IPS DF 6.9 (cell line): ENCODE measurements at regions not wholly inside any gene's neighbourhood (a gene's known extent, or its start where the extent isn't known, plus 50 kb on each side); places are given as distances from the start of the nearest gene placed in this dataset.

Experiments used
- DNase-seq: peaks from one replicate; pipeline ENCODE4 v3.0.0-alpha.2; 2013; ENCODE audit warnings: low read depth, low spot score
- H3K27ac ChIP-seq: one replicate; pipeline ENCODE4 v1.5.1; 2013; ENCODE audit warnings: low read length, control low read depth
- H3K27me3 ChIP-seq: 2 replicates; pipeline ENCODE4 v1.6.1; 2013; ENCODE audit warnings: mild to moderate bottlenecking, low read length; ENCODE audit not compliant: control insufficient read depth, insufficient read depth
- H3K36me3 ChIP-seq: 2 replicates; pipeline ENCODE4 v1.6.1; 2013; ENCODE audit warnings: low read length; ENCODE audit not compliant: control insufficient read depth, insufficient read depth
- H3K4me1 ChIP-seq: 2 replicates; pipeline ENCODE4 v1.6.1; 2013; ENCODE audit warnings: low read length; ENCODE audit not compliant: control insufficient read depth, insufficient read depth
- H3K4me3 ChIP-seq: 2 replicates; pipeline ENCODE4 v1.5.1; 2013; ENCODE audit warnings: mild to moderate bottlenecking, low read length
- H3K9me3 ChIP-seq: 2 replicates; pipeline ENCODE4 v1.6.1; 2013; ENCODE audit warnings: low read length, inconsistent platforms; ENCODE audit not compliant: control insufficient read depth, insufficient read depth
- WGBS: extraction: QIAGEN DNeasy Blood & Tissue Kit; methylation state at CpG from one replicate; pipeline ENCODE4 v1.1.7; 2013; ENCODE audit warnings: mixed read lengths, missing lambda C conversion rate; ENCODE audit not compliant: insufficient read length, insufficient coverage; 5-methylcytosine and 5-hydroxymethylcytosine counted together

DNA sequence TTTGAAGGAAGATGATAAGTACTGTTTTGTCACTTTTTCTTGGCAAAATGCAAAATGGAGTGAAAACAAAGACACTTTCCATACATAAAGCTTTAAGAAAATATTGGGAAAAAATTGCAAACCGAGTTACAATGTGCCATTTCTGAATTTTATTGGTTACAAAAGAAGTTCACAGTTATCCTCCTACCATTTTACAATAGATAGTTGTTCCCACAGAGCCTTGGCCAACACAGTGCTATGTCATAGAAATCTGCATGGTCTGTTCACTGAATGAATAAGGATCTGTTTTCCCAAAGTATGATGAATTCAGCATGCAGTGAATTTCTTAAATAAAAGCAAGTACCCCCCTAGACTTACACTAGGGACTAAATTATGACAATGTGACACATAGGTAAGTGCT lies 268.2 kb upstream of the POU3F2 start:
- no CpG with 5 or more reads among the region's 1 CpG for WGBS

DNA sequence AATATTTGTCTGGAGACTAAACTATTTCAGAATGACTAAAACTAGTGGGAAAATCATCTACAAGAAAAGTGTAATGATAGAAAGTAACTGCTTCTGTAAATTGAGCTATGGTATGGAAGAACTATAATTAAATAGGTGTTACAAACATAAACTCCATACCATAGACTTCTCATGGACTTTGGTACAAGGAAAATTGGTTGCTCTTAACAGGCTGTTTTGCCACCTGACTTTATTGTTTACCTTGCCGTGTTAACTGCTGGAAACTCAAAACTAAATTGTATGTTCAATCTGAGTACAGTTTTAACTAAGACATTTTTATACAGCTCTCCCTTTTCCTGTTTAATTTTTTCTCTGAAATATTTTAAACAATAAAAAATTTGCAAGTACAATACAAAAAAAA lies 261.8 kb upstream of the POU3F2 start:
- H3K9me3 ChIP-seq = no peaks in the 10 kb centered on the region
- no peak overlapping the region for H3K27ac ChIP-seq
- no peaks in the 10 kb centered on the region for H3K27me3 ChIP-seq
- no peak overlapping the region for H3K4me3 ChIP-seq
- WGBS = no CpG with 5 or more reads among the region's 1 CpG
- H3K36me3 ChIP-seq = no peaks in the 10 kb centered on the region
- no peaks in the 10 kb centered on the region for H3K4me1 ChIP-seq
- DNase-seq = no peak

More for the DNA sequence above, 268.2 kb upstream of the POU3F2 start:
- H3K4me3 ChIP-seq = no peak overlapping the region
- H3K27ac ChIP-seq = no peak overlapping the region
- no peaks in the 10 kb centered on the region for H3K9me3 ChIP-seq
- no peaks in the 10 kb centered on the region for H3K27me3 ChIP-seq
- no peak for DNase-seq
- no peaks in the 10 kb centered on the region for H3K36me3 ChIP-seq
- H3K4me1 ChIP-seq = no peaks in the 10 kb centered on the region

DNA sequence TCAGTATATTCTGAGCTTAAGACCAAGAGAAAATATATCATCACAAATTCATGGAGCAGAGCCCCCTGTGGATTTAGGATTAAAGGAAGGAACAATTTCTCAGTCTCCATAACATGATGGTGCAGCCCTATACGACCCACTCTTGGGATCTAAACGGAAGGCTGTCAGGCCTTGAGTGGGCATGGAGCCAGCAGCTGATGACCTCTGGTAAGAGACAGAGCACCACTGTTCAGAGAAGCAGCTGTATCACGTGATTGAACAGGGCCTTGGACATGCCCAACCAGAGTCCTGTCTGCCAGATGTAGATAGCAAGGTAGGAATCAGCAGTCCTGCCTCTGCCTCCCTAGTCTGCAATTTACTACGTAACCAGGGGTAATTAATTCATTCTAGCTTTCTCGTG lies 259.4 kb upstream of the POU3F2 start:
- Histone ChIP-seq H3K27me3 (no peaks in the 10 kb centered on the region), H3K36me3 (no peaks in the 10 kb centered on the region), H3K9me3 (no peaks in the 10 kb centered on the region), H3K4me3 (no peak overlapping the region), H3K4me1 (no peaks in the 10 kb centered on the region; the same call in 1 of the 2 replicates), H3K27ac (no peak overlapping the region)
- no CpG with 5 or more reads among the region's 5 CpGs for WGBS
- DNase-seq = no peak

GRCh38 chr6:98576791-98577190 lies 257.6 kb upstream of the POU3F2 start:
- no peaks in the 10 kb centered on the region for H3K27me3 ChIP-seq
- H3K4me3 ChIP-seq = no peak overlapping the region
- no peaks in the 10 kb centered on the region for H3K36me3 ChIP-seq
- DNase-seq = no peak
- no peaks in the 10 kb centered on the region for H3K9me3 ChIP-seq
- H3K27ac ChIP-seq = no peak overlapping the region
- peaks cover 1% of the 10 kb centered on the region; the same call in 1 of the 2 replicates for H3K4me1 ChIP-seq

DNA sequence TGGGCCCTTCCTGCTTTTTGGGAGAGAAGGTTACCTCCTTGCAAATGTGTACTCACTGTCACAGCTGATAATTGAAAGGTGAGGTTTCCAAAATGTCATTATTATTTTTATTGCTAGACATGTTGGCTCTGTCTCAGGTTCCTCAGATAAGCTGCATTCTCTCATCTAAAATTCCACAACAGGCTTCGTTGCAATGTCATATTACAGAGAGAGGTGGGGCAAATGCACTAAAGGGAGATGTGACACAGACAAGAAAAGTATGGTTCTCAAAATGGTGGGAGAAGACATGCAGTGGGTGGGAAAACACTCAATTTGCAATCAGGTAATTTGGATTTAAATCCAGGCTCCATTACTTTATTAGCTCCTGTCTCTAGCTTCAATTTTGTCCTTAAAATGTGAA lies 256.4 kb upstream of the POU3F2 start:
- peaks cover 1% of the 10 kb centered on the region; the same call in 1 of the 2 replicates for H3K4me1 ChIP-seq
- WGBS = no CpG with 5 or more reads among the region's 1 CpG
- H3K27ac ChIP-seq = no peak overlapping the region

DNA sequence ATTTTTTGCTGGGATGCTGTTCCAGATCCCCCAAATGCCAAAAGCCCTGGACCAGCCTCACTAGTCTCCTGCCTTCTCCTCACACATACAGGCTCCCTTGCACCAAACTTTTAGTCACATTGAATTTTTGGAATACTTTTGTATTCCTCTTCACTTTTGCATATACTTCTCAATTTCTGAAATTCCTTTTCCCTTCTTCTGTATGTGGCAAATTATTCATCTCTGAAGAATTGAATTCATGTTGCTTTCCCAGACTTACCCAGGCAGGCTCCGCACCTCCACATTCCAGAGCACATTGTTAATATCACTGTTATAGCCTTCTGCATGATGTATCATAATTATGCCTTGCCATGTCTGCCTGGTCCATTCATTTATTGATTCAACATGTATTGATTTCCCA lies 255.3 kb upstream of the POU3F2 start:
- Histone ChIP-seq H3K4me1 (peaks cover 1% of the 10 kb centered on the region; the same call in 1 of the 2 replicates), H3K36me3 (no peaks in the 10 kb centered on the region), H3K9me3 (no peaks in the 10 kb centered on the region), H3K4me3 (no peak overlapping the region), H3K27ac (no peak overlapping the region), H3K27me3 (no peaks in the 10 kb centered on the region)
- no peak for DNase-seq
- WGBS = no CpG with 5 or more reads among the region's 1 CpG

More for the DNA sequence above, 256.4 kb upstream of the POU3F2 start:
- no peak for DNase-seq
- Histone ChIP-seq H3K4me3 (no peak overlapping the region), H3K9me3 (no peaks in the 10 kb centered on the region), H3K36me3 (no peaks in the 10 kb centered on the region), H3K27me3 (no peaks in the 10 kb centered on the region)

DNA sequence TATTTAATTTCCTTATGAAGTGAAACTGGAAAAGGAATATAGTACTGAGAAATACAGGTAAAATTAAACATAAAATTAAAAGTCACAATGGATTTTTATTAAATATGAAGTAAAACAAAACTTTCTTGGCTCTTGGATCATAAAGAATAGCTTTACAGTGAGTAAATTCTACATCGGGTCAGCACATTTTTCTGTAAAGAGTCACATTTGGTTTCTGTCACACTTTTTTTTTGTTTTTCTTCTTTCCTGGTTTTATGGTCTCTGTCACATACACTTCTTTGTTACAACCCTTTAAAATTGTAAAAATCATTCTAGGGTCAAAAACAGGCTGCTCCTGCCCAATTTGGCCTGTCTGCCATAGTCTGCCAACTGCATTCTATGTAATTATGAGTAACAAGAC lies 254.4 kb upstream of the POU3F2 start:
- H3K4me3 ChIP-seq = no peak overlapping the region
- peaks cover 1% of the 10 kb centered on the region; the same call in 1 of the 2 replicates for H3K4me1 ChIP-seq
- no peaks in the 10 kb centered on the region for H3K36me3 ChIP-seq
- whole genome bisulfite sequencing = no CpG with 5 or more reads among the region's 1 CpG
- no peak overlapping the region for H3K27ac ChIP-seq
- H3K9me3 ChIP-seq = no peaks in the 10 kb centered on the region
- DNase-seq = no peak
- no peaks in the 10 kb centered on the region for H3K27me3 ChIP-seq

DNA sequence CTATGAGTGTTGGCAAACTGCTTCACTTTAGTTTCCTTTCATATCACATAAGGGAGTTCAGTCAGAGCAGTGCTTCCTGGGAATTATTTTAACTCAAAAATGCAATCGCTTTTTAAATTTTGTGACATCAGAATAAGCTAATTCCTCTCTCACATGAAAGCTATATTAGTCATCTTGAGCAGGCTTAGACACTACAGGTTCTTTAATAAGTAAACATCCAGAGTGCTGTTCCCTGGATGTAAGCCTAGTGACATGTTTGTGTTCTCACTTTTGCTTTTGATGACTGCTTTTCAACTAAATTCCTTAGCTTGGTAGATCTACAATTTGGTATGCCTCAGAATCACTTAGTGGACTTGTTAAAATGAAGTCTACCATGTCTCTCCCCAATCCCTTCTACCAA lies 252.7 kb upstream of the POU3F2 start:
- no peak for DNase-seq
- H3K27ac ChIP-seq = no peak overlapping the region
- H3K27me3 ChIP-seq = no peaks in the 10 kb centered on the region
- H3K36me3 ChIP-seq = no peaks in the 10 kb centered on the region
- no peak overlapping the region for H3K4me3 ChIP-seq
- peaks cover 1% of the 10 kb centered on the region; the same call in 1 of the 2 replicates for H3K4me1 ChIP-seq
- no peaks in the 10 kb centered on the region for H3K9me3 ChIP-seq
- WGBS = no CpG with 5 or more reads among the region's 1 CpG

DNA sequence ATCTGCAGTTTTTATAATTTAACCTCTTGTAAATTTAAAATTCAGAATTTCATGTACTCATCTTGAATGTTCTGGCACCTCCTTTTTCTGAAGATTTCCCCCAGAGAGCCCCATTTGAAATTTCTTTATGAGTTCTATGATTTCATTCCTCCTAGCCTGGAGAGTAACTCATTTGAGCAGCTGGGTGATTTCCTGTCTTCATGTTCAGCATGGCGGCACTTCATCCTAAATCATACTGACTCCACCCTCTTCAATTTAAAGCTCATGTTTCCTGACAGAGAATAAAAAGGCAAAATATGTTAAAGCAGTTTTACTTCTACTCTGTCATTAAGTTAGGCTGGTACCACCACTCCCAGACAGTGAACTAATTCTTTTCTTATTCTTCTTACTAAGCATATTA lies 250.9 kb upstream of the POU3F2 start:
- Histone ChIP-seq H3K4me3 (no peak overlapping the region), H3K27me3 (no peaks in the 10 kb centered on the region), H3K27ac (no peak overlapping the region), H3K4me1 (peaks cover 1% of the 10 kb centered on the region; the same call in 1 of the 2 replicates), H3K36me3 (no peaks in the 10 kb centered on the region), H3K9me3 (no peaks in the 10 kb centered on the region)
- DNase-seq = no peak
- no CpG with 5 or more reads among the region's 1 CpG for WGBS

DNA sequence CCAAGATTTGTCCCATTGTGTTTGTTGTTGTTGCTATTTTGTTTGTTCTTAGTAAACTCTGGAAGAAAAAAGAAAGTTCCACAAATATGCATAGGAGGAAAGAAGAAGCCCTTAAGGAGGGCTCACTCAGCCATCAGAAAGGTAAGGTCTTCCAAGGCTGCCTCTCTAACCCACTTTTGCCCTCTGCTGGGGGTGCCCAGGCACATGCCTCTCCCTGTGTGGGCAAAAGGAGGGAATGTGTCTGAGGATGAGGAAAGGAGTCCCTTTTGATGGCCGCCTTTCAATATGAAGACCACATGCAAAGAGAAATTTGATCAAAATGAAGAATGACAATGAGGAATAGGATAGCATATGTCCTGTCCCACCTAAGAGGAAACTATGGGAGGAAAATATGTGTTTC lies 248.2 kb upstream of the POU3F2 start:
- H3K27me3 ChIP-seq = no peaks in the 10 kb centered on the region

DNA sequence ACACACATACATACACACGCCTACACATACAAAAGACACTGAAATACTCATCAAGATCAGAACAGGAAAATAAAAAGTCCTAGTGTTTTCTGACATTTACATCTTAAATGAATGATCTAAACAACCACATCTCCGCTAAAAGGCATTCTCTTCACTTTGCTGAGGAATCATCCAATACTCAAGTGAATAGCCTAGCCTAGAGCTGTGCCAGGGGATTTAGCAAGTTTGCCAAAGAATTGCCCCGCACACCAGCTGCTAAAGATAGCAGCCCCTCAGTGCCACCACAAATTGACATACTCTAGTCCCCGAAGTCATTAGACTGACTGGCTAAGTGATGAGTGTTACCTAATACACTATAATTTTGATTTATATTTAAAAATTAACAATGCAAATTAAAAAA lies 246.8 kb upstream of the POU3F2 start:
- Histone ChIP-seq H3K9me3 (no peaks in the 10 kb centered on the region), H3K27me3 (no peaks in the 10 kb centered on the region), H3K4me3 (no peak overlapping the region), H3K36me3 (no peaks in the 10 kb centered on the region), H3K4me1 (no peaks in the 10 kb centered on the region), H3K27ac (no peak overlapping the region)
- no CpG with 5 or more reads among the region's 4 CpGs for WGBS
- DNase-seq = no peak

More for the DNA sequence above, 248.2 kb upstream of the POU3F2 start:
- Histone ChIP-seq H3K27ac (no peak overlapping the region), H3K9me3 (no peaks in the 10 kb centered on the region), H3K36me3 (no peaks in the 10 kb centered on the region), H3K4me3 (no peak overlapping the region), H3K4me1 (no peaks in the 10 kb centered on the region)
- no CpG with 5 or more reads among the region's 1 CpG for WGBS
- no peak for DNase-seq
